ENCODE measurements at regions not wholly inside any gene's neighbourhood (a gene's known extent, or its start where the extent isn't known, plus 50 kb on each side); places are given as distances from the start of the nearest gene placed in this dataset.

DNA sequence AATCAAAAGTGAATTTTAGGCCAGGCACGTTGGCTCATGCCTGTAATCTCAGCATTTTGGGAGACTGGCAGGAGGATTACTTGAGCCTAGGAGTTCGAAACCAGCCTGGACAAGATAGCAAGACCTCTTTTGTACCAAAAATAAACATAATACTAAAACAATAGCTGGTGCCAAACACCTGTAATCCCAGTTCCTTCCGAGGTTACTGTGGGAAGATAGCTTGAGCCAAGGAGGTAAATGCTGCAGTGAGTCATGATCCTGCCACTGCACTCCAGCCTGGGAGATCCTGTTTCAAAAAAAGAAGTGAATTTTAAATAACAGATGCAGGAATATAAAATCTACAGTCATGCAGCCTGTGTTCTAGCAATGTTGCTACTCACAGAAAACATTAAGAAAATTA, 488.3 kb downstream of the PPARGC1A start:
- DNase-seq (ENCODE audit: low read depth), result no peak

GRCh38 chr4:23392860-23393458, 496.9 kb downstream of the PPARGC1A start:
- DNase-seq (ENCODE audit: low read depth), result no peak

GRCh38 chr4:23390246-23390645, 499.6 kb downstream of the PPARGC1A start:
- DNase-seq (ENCODE audit: low read depth), result no peak

DNA sequence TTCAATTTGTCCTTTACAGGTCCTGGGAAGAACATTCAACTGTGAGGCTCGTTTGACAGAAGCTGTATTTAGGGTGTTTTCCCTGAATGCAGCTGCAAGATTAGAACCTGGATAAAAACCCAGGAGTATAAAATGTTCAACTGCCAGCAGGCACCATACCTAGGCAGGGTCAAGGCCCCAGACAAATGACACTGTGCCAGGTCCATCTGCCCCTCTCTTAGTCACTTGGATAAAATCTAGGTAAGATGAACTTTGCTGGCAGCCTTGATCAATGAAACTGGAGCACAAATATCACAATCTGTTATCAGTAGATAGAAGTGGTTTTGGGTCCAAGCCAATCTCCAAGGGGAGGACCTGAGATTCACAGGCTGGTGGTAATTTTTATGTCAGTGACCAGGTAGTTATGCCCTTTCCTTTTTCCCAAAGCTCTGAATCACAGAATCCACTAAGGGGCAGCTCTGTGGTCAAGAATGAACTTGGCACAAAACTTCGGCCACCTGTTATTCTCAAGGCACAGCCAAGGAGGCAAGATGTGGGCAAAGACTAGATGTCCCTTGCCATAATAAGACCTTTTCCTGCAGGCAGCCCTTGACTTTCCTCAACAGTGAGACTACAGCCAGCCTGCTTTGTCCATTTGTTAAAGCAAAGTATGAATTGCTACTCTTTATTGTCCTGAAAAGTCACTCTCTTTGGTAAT, 501.0 kb downstream of the PPARGC1A start:
- no peak for DNase-seq (ENCODE audit: low read depth)

DNA sequence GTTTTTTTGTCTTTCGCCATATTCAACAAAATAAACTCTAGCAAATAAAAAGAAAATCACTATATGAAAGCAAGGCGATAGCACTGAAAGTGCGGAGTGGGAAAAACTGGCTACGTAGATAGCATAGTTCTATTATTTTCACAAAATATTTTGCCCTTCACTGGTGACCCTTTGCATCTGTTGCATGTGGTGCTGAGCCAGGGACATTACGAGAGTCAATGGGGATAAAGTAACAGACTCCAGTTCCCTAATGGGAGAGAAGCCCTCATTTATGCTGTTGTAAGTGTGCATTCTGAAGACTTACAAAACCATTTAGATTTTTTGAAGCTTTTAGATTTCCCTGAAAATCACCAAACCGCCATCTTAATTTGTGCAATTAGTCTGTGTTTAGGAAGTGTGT, 501.6 kb downstream of the PPARGC1A start:
- no peak for DNase-seq (ENCODE audit: low read depth)

DNA sequence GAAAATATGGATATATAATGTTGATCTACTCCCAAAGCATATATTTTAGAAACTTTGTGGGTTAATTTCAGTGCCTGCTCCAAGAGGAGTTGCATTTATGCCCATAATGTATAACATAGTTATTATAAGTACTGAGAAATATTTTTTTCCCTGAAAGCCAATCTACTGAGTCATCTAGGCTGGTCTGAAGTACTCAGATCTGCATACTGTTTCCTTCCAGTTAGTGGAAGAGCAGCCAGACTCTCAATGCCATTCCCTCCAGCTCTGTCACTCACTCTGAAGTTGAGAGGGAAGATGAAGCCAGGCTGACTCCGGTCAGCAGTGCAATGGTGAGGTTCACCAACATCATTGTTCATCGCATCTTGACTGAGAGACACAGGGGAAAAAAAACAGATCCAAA, 505.1 kb downstream of the PPARGC1A start:
- peak; percentile 34 for DNase-seq (ENCODE audit: low read depth)

GRCh38 chr4:23382879-23383278, 507.0 kb downstream of the PPARGC1A start:
- DNase-seq (ENCODE audit: low read depth), result peak; percentile 27

GRCh38 chr4:23374259-23374658, 515.6 kb downstream of the PPARGC1A start:
- no peak for DNase-seq (ENCODE audit: low read depth)

DNA sequence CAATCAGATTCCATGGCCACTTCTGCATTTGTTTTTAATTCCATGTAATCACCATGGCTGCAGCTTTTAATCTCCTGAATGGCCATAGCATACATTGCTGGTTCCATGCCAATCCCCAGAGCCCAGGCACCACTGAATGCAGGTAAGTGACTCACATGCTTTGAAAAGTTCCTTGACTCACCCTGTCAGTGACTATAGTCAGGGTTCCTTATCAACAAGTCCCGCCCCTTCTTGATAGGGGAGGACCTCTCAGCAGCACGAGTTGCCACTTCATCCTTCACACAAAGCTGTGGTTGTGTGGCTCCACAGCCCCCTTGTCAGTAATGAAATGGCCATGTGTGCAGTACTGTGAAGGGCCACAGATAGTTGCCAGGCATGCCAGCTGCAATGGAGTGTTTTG, 516.6 kb downstream of the PPARGC1A start:
- peak; percentile 20 for DNase-seq (ENCODE audit: low read depth)

DNA sequence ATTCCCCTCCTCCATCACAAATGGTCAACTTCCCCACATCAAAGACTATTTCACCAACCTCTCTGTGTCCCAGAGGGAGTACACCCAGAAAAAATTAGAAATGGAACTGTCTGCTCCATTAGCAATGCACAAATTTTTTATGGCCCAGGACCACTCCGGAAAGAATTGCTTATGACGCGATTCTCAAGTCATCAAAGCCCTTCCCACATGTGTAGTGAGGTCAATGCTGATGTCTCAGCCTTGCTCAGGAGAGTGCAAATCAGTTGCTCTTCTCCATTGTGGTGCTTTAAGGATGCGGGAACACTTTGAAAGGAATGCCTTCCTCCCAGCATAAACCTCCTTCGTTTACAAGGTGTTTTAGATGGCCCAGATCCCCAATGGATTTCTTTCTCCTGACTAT, 518.3 kb downstream of the PPARGC1A start:
- DNase-seq (ENCODE audit: low read depth), result no peak

DNA sequence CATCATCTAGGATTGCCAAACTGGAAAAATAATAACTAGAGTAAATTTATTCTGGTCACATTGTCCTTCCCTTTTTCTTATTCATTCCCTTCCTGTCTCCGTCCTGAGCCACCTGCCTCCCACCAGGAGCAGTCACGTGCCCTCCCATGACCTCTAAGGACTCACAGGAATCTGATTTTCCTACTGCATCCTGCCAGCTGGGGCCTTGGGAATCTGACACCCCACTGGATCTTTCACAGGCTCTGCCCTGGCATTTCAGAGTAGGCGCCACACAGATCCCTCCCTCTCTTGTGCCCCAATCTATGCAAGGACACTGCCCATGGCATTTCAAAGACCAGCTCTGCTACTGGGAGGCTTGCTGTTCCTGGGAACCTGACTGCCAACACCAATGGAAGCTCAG, 520.5 kb downstream of the PPARGC1A start:
- DNase-seq (ENCODE audit: low read depth), result no peak

DNA sequence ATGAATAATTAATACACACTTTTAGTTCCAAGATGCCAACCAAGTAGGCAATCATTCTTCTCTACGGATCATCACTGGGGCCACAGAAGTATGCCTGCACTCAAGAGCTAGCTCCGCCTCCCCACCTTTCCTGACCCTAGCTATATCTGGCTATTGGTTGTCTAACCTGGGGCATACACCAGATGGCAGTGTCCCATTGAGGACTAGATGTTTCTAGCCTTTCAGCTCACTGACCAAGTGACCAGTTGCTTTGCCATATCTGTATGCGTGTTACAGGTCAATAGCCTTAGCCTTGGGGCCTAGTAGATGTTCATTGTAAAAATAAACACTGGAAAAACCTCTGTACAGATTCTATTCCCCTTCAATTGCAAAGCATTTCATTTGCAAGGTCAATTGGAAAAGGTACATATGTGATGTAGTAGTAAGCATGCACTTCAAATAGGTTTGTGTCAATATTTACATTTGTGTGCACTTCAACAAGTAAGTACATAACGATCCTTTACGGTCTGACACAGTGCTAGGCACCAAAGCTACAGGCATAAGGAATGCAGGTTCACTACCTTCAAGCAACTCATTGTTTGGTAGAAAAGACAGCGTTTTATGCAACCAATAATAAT, 521.7 kb downstream of the PPARGC1A start:
- DNase-seq (ENCODE audit: low read depth), result no peak

GRCh38 chr4:23366557-23366906, 523.3 kb downstream of the PPARGC1A start:
- no peak for DNase-seq (ENCODE audit: low read depth)

- no peak for DNase-seq (ENCODE audit: low read depth)
These were observed 523.8 kb downstream of the PPARGC1A start for GRCh38 chr4:23365871-23366556.

- DNase-seq (ENCODE audit: low read depth), result no peak
These were observed 524.8 kb downstream of the PPARGC1A start for GRCh38 chr4:23365086-23365485.

GRCh38 chr4:23364167-23364566, 525.7 kb downstream of the PPARGC1A start:
- DNase-seq (ENCODE audit: low read depth), result no peak

GRCh38 chr4:23361453-23361852, 528.4 kb downstream of the PPARGC1A start:
- no peak for DNase-seq (ENCODE audit: low read depth)

GRCh38 chr4:23360718-23361117, 529.1 kb downstream of the PPARGC1A start:
- no peak for DNase-seq (ENCODE audit: low read depth)

- no peak for DNase-seq (ENCODE audit: low read depth)
These were observed 534.6 kb downstream of the PPARGC1A start for GRCh38 chr4:23355258-23355657.

DNA sequence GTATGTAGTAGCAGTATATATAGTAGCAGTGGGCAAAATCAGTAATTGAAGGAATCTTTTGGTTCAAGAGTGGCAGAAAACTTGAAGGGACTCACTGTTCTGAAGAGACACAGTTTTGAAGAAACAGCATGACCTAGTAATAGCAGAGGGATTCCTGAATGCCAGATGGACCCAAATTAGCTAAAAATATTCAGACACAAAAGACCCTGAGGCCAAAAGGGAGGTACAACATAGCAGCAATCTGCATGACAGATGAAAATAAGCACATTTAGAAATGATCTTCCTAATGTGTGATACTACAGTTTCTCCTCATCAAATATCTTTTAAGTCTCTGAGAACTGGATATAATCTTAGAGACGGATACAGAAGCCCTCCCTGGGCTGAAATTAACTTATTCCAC, 536.6 kb downstream of the PPARGC1A start:
- DNase-seq (ENCODE audit: low read depth), result no peak

DNA sequence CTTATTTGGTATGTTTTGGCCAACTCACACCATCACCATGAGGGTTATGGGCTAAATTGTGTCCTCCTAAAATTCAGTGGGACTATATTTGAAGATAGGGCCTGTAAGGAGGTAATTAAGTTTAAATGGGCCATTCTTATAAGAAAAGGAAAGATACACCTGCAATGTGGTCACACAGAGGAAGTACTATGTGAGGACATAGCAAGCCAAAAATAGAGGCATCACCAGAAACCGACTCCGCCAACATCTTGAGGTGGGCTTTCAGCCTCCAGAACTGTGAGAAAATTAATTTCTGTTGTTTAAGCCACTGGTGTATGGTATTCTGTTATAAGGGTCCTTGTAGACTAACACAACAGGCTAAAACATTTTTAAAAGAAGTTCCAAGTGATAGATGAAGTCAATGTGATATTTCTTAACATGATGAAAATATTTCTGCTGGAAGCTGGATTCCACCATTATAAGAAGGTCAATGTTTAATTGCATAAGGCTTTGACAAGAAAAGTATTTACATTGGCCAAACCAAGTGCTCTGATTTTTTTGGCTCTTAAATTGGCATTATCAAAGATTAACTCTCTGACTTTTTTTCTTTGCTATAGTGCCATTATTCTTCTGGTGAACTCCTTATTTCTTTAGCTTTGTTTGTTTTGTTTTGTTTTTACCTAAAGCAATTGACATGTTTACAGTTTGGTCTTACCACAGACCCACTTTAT, 540.9 kb downstream of the PPARGC1A start:
- no peak for DNase-seq (ENCODE audit: low read depth)

GRCh38 chr4:23337292-23337691, 552.6 kb downstream of the PPARGC1A start:
- no peak for DNase-seq (ENCODE audit: low read depth)

Data from ELR (cell line).